Ascending aorta (tissue), 2 donors: ENCODE measurements at regions not wholly inside any gene's neighbourhood (a gene's known extent, or its start where the extent isn't known, plus 50 kb on each side); places are given as distances from the start of the nearest gene placed in this dataset.

Experiments
- DNase-seq, 2 donors: peaks; one replicate each; pipeline ENCODE4 v3.0.0-alpha.2; 2019; ENCODE audit warnings: low spot score in 2 of 2
- H3K27ac ChIP-seq, 2 donors: fragments of 200-600 bp; sonication (generic); one replicate each; pipeline ENCODE4 v1.5.1; 2016 to 2017; ENCODE audit warnings: mild to moderate bottlenecking in 1 of 2
- H3K27me3 ChIP-seq: fragments of 200-600 bp; sonication (generic); one replicate; pipeline ENCODE4 v1.5.1; 2017
- H3K36me3 ChIP-seq, 2 donors: fragments of 200-600 bp; sonication (generic); one replicate each; pipeline ENCODE4 v1.5.1; 2016
- H3K4me1 ChIP-seq, 2 donors: fragments of 200-600 bp; sonication (generic); one replicate each; pipeline ENCODE4 v1.5.1; 2016 to 2017; ENCODE audit warnings: mild to moderate bottlenecking in 1 of 2
- H3K4me3 ChIP-seq, 2 donors: fragments of 200-600 bp; sonication (generic); one replicate each; pipeline ENCODE4 v1.5.1; 2016 to 2017; ENCODE audit warnings: mild to moderate bottlenecking in 1 of 2
- H3K9me3 ChIP-seq, 2 donors: fragments of 200-600 bp; sonication (generic); one replicate each; pipeline ENCODE4 v1.5.1; 2016
- CTCF ChIP-seq, 3 experiments: fragments of 200-600 bp in 2 of 3; fragments of 450-650 bp in 1 of 3; sonication (generic) in 2 of 3; IDR thresholded peaks; one replicate each; pipeline ENCODE4 v1.5.1; 2016 to 2019; ENCODE audit warnings: antibody characterized with exemption in 3 of 3, mild to moderate bottlenecking in 1 of 3, moderate library complexity in 1 of 3
- intact Hi-C: fragments of 100-400 bp; cut with DNase I; formaldehyde crosslinking; loops from one replicate; pipeline ENCODE4 v1.15.1; 2023

- TF ChIP-seq CTCF (IDR thresholded peaks at IDR 0.05) = no peak
- no peak overlapping the region for H3K27ac ChIP-seq
- intact Hi-C loops = no loop called here
Observed at GRCh38 chr3:16106050-16106449, 68.4 kb upstream of the GALNT15 start.

GRCh38 chr3:16108424-16108823 is 66.1 kb upstream of the GALNT15 start:
- TF ChIP-seq CTCF (IDR thresholded peaks at IDR 0.05) = no peak
- H3K9me3 ChIP-seq = no peaks in the 10 kb centered on the region
- intact Hi-C loops = no loop called here
- no peak for DNase-seq
- H3K27me3 ChIP-seq = no peaks in the 10 kb centered on the region
- no peaks in the 10 kb centered on the region for H3K36me3 ChIP-seq
- H3K4me3 ChIP-seq = no peak overlapping the region
- no peak overlapping the region for H3K27ac ChIP-seq
- H3K4me1 ChIP-seq = peaks cover under 1 to 4% of the 10 kb centered on the region in 2 donors

More at GRCh38 chr3:16106050-16106449, 68.4 kb upstream of the GALNT15 start:
- Histone ChIP-seq H3K4me3 (no peak overlapping the region), H3K27me3 (no peaks in the 10 kb centered on the region), H3K9me3 (no peaks in the 10 kb centered on the region), H3K36me3 (no peaks in the 10 kb centered on the region), H3K4me1 (peaks cover 0 to 5% of the 10 kb centered on the region in 2 donors)
- no peak for DNase-seq

GRCh38 chr3:16109929-16110328 is 64.6 kb upstream of the GALNT15 start:
- TF ChIP-seq CTCF (IDR thresholded peaks at IDR 0.05) = no peak
- Histone ChIP-seq H3K27ac (no peak overlapping the region), H3K4me3 (no peak overlapping the region), H3K4me1 (peaks cover 3 to 4% of the 10 kb centered on the region in 2 donors), H3K36me3 (no peaks in the 10 kb centered on the region), H3K9me3 (no peaks in the 10 kb centered on the region), H3K27me3 (no peaks in the 10 kb centered on the region)
- no peak for DNase-seq
- intact Hi-C loops = loop anchor here (10.0 kb wide), 1 partner anchor 65 kb away; the partner anchor contains the start of gene GALNT15

- Histone ChIP-seq H3K27ac (peak overlapping the region; percentile 62 to 73), H3K36me3 (no peaks in the 10 kb centered on the region), H3K9me3 (no peaks in the 10 kb centered on the region), H3K4me3 (no peak overlapping the region), H3K27me3 (no peaks in the 10 kb centered on the region), H3K4me1 (peaks cover 3 to 4% of the 10 kb centered on the region in 2 donors)
- TF ChIP-seq CTCF (IDR thresholded peaks at IDR 0.05) = no peak
- DNase-seq = no peak
- intact Hi-C loops = loop anchor here (10.0 kb wide), 1 partner anchor 62 kb away; the partner anchor contains the start of gene GALNT15
Observed at GRCh38 chr3:16112910-16113504, 61.5 kb upstream of the GALNT15 start.

- intact Hi-C loops = loop anchor here (10.0 kb wide), 1 partner anchor 61 kb away; the partner anchor contains the start of gene GALNT15
- Histone ChIP-seq H3K27me3 (no peaks in the 10 kb centered on the region), H3K9me3 (no peaks in the 10 kb centered on the region), H3K36me3 (no peaks in the 10 kb centered on the region), H3K4me1 (peaks cover 3 to 4% of the 10 kb centered on the region in 2 donors), H3K27ac (peak overlapping the region; percentile 62 to 73), H3K4me3 (no peak overlapping the region)
- DNase-seq = no peak
- no peak for TF ChIP-seq CTCF (IDR thresholded peaks at IDR 0.05)
Observed at GRCh38 chr3:16113704-16114103, 60.8 kb upstream of the GALNT15 start.
